Activated B cell treated with CpG ODN at 0.5 μM for 24 hours (primary cell): ENCODE measurements at regions not wholly inside any gene's neighbourhood (a gene's known extent, or its start where the extent isn't known, plus 50 kb on each side); places are given as distances from the start of the nearest gene placed in this dataset.

Experiments used
- ATAC-seq: fragments of 200-7000 bp; cut with Tn5 transposase; one replicate; pipeline ENCODE4 v1.10.0; 2021; ENCODE audit warnings: low read depth, mild to moderate bottlenecking, moderate library complexity
- CTCF ChIA-PET: fragments of 350-600 bp; sonication (Branson Sonifier 250); formaldehyde crosslinking; loops from one replicate; lab custom pipeline; 2021; ENCODE audit warnings: antibody characterized with exemption; lab: Charles Lee
- POLR2A ChIA-PET: fragments of 350-600 bp; sonication (Branson Sonifier 250); formaldehyde crosslinking; loops from one replicate; lab custom pipeline; 2021; ENCODE audit warnings: antibody characterized with exemption; lab: Charles Lee
- DNase-seq: peaks from one replicate; pipeline ENCODE4 v3.0.0; 2022
- H3K27ac Mint-ChIP-seq: one replicate; pipeline ENCODE4 v1.8.0; 2020; ENCODE audit warnings: mixed read lengths
- H3K27me3 Mint-ChIP-seq: one replicate; pipeline ENCODE4 v1.8.0; 2021; ENCODE audit warnings: mixed read lengths
- H3K36me3 Mint-ChIP-seq: one replicate; pipeline ENCODE4 v1.8.0; 2021; ENCODE audit warnings: low read depth, mixed read lengths
- H3K4me1 Mint-ChIP-seq: one replicate; pipeline ENCODE4 v1.8.0; 2021; ENCODE audit warnings: mixed read lengths
- H3K4me3 Mint-ChIP-seq: one replicate; pipeline ENCODE4 v1.8.0; 2020; ENCODE audit warnings: mild to moderate bottlenecking, mixed read lengths
- H3K9me3 Mint-ChIP-seq: one replicate; pipeline ENCODE4 v1.8.0; 2020; ENCODE audit warnings: mixed read lengths
- intact Hi-C: fragments of 100-400 bp; cut with micrococcal nuclease; formaldehyde crosslinking; loops from one replicate; pipeline ENCODE4 v1.15.1; 2024
- TF ChIP-seq, protein P1 (sequence below): fragments of 200-600 bp; IDR thresholded peaks from one replicate; pipeline ENCODE4 v1.8.0; 2022; ENCODE audit warnings: antibody characterized with exemption, mild to moderate bottlenecking

GRCh38 chr9:107127608-107128007, 155.5 kb upstream of the RAD23B start:
- Mint-ChIP-seq H3K9me3 (no peaks in the 10 kb centered on the region), H3K27ac (no peak overlapping the region), H3K27me3 (peaks cover 8% of the 10 kb centered on the region), H3K36me3 (no peaks in the 10 kb centered on the region), H3K4me3 (no peak overlapping the region), H3K4me1 (no peaks in the 10 kb centered on the region)
- intact Hi-C loops, result no loop called here
- POLR2A ChIA-PET, result no interaction called here
- no peak for ATAC-seq
- no peak for DNase-seq
- CTCF ChIA-PET, result no interaction called here
- TF ChIP-seq, protein P1, sequence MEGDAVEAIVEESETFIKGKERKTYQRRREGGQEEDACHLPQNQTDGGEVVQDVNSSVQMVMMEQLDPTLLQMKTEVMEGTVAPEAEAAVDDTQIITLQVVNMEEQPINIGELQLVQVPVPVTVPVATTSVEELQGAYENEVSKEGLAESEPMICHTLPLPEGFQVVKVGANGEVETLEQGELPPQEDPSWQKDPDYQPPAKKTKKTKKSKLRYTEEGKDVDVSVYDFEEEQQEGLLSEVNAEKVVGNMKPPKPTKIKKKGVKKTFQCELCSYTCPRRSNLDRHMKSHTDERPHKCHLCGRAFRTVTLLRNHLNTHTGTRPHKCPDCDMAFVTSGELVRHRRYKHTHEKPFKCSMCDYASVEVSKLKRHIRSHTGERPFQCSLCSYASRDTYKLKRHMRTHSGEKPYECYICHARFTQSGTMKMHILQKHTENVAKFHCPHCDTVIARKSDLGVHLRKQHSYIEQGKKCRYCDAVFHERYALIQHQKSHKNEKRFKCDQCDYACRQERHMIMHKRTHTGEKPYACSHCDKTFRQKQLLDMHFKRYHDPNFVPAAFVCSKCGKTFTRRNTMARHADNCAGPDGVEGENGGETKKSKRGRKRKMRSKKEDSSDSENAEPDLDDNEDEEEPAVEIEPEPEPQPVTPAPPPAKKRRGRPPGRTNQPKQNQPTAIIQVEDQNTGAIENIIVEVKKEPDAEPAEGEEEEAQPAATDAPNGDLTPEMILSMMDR, result no peak

DNA sequence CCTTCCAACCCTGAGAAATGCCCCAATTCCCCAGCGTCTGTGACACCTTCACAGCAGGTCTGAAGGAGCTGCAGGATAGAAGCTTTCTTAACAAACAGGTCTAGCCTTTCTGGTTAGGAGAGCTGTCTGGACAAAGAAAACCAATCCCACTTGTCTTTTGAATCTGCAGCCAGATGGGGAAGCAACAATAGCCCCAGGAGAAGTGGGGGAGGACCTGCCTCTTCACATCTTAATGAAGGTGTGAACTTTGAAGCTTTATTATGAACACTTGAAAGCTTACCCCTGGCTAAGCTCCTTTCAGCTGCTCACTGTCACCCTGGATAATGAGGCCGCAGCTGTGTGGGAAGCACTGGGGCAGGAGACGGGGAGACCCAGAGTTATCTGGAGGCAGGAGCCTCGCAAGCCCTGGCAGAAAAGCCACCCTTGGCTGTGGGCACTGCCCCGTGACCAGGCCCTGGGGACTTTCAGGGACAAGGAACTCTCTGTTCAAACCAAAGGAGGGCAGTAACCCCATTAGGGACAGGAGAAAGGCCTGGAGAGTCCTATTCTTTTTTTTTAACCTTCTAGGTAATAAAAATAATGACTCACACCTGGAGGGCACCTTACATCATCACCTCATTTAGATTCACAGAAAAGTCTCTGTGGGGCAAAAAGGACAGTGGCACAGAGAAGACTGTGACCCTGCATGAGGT, 151.8 kb upstream of the RAD23B start:
- CTCF ChIA-PET, result no interaction called here
- H3K27me3 Mint-ChIP-seq, result peaks cover 12% of the 10 kb centered on the region
- H3K4me3 Mint-ChIP-seq, result no peak overlapping the region
- no peaks in the 10 kb centered on the region for H3K4me1 Mint-ChIP-seq
- H3K27ac Mint-ChIP-seq, result no peak overlapping the region
- POLR2A ChIA-PET, result no interaction called here
- H3K36me3 Mint-ChIP-seq, result no peaks in the 10 kb centered on the region
- TF ChIP-seq, protein P1, result no peak
- DNase-seq, result no peak
- H3K9me3 Mint-ChIP-seq, result no peaks in the 10 kb centered on the region
- intact Hi-C loops, result no loop called here
- ATAC-seq, result no peak

DNA sequence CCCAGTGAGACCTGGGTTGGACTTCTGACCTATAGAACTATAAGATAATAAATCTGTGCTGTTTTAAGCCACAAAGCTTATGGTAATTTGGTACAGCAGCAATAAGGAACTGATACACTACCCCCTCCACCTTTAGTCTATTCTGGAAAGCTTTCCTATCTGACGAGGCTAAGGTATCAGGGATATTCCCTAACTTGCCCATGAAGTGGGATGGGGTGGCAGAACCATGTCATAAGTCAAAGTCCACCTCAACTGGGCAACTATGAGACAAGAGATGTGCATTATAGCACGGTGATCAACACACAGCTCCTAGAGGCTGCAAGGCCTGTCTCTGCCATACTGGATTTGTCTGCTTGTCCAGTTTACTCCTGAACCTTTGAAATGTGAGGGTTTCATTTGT, 146.8 kb upstream of the RAD23B start:
- H3K9me3 Mint-ChIP-seq, result no peaks in the 10 kb centered on the region
- intact Hi-C loops, result no loop called here
- ChIA-PET POLR2A (no interaction called here), CTCF (interaction anchor here (1.9 to 2.4 kb wide), 2 partner anchors 205 to 1625 kb away, joined by 7 to 12 read pairs; no protein-coding TSS in a partner anchor)
- H3K27me3 Mint-ChIP-seq, result peaks cover 15% of the 10 kb centered on the region
- H3K27ac Mint-ChIP-seq, result no peak overlapping the region
- ATAC-seq (no peak), DNase-seq (no peak)
- H3K4me3 Mint-ChIP-seq, result no peak overlapping the region
- no peaks in the 10 kb centered on the region for H3K36me3 Mint-ChIP-seq
- TF ChIP-seq, protein P1, result no peak
- no peaks in the 10 kb centered on the region for H3K4me1 Mint-ChIP-seq

GRCh38 chr9:107137495-107138202, 145.4 kb upstream of the RAD23B start:
- Mint-ChIP-seq H3K27me3 (peaks cover 17% of the 10 kb centered on the region), H3K36me3 (no peaks in the 10 kb centered on the region), H3K4me3 (no peak overlapping the region), H3K4me1 (no peaks in the 10 kb centered on the region), H3K9me3 (no peaks in the 10 kb centered on the region), H3K27ac (no peak overlapping the region)
- intact Hi-C loops, result loop anchor here (1.0 kb wide), 1 partner anchor 204 kb away; no protein-coding TSS in a partner anchor
- ChIA-PET POLR2A (no interaction called here), CTCF (interaction anchor here (1.0 to 2.4 kb wide), 5 partner anchors 9 to 1624 kb away, joined by 3 to 12 read pairs (median 7); no protein-coding TSS in a partner anchor)
- TF ChIP-seq, protein P1, result no peak
- ATAC-seq, result no peak
- DNase-seq, result no peak
